ENCODE measurements at regions not wholly inside any gene's neighbourhood (a gene's known extent, or its start where the extent isn't known, plus 50 kb on each side); places are given as distances from the start of the nearest gene placed in this dataset.

GRCh38 chr12:111268738-111269572 is 99.9 kb downstream of the PHETA1 start:
- TF ChIP-seq CTCF (IDR thresholded peaks at IDR 0.05; ENCODE audit: poor library complexity): no peak
- TF ChIP-seq EZH2phosphoT487 (IDR thresholded peaks at IDR 0.05; ENCODE audit: low read depth, severe bottlenecking, unreplicated experiment): no peak

Measured in hepatocyte (in vitro differentiated cells).